Mesenteric fat pad (tissue), 1 donor: ENCODE measurements at regions not wholly inside any gene's neighbourhood (a gene's known extent, or its start where the extent isn't known, plus 50 kb on each side); places are given as distances from the start of the nearest gene placed in this dataset.

Source experiments
- DNase-seq: peaks from one replicate; pipeline ENCODE4 v3.0.0-alpha.2; 2020; ENCODE audit warnings: low spot score
- donor health status: DM: yes; HTN: yes; CAD: no.

DNA sequence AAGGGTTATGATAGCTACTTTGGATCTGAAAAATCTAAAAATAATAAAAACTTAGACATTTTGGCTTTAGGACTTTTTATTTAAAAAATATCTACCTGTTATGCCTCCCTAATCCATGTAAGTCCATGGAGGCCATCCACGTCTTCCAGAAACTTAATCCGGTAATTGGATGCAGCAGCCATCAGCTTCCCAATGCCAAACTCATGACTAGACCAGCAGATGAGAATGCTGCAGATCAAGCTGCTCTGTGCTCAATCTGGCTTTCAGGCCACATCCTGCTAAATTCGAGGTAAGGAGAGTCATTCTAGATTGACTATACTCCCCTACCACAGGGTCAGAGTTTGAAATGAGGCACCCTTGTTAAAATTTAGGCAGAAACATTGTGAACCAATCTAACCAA is 168.5 kb upstream of the TCERG1L start:
- DNase-seq, result no peak

DNA sequence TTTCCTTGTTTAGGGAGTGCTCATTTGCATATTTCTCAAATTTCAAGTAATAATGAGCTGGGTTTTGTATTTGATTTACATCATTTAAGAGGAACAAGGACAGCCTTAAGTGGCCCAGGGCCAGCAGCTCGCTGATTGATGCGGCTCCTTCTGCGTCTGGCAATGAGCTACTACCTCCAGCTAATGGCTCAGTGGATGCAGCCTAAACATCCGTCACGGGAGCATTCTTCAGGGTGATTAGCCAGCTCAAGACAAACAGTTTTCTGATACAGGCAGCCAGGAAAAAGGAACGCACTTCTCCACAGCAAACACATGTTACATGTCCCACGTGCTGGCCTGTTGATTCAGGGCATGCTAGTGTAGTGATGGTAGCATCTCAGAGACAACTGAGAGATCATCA is 169.3 kb upstream of the TCERG1L start:
- no peak for DNase-seq

DNA sequence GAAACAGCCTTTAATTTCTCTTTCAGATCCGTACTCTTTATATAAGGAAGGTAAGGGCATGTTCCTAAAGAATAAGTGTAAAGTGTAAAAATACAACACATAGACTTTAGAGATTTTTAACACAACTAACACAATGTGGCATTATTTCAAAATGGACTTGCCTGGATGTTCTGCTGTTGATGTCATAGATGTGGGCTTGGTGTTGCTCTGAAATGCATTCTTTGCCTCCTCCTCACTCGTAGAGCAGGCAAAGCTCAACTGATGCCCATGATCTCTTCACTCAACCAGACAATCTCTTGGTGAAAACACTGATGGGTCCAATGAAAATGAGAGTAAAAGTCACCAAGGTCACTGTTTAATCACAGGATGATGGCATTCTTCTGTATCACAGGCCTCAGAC is 174.2 kb upstream of the TCERG1L start:
- DNase-seq, result no peak

DNA sequence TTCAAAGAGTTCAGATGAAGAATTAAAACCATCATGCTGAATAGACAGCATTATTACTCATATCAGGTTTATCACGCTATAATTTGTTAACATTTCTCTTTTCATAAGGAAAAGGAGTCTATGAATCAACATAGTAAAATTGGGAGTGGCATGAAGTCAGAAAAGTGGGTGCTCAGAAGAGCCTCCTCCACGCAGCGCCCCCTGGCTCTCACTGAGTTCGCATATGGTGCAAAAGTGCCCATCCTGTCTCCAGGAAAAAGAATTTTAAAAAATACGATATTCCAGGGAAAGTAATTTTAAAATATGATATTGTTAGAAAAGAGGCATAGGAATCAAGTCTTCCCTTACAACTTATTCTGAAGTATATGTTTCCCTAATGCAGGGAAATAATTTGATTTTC is 176.3 kb upstream of the TCERG1L start:
- no peak for DNase-seq

DNA sequence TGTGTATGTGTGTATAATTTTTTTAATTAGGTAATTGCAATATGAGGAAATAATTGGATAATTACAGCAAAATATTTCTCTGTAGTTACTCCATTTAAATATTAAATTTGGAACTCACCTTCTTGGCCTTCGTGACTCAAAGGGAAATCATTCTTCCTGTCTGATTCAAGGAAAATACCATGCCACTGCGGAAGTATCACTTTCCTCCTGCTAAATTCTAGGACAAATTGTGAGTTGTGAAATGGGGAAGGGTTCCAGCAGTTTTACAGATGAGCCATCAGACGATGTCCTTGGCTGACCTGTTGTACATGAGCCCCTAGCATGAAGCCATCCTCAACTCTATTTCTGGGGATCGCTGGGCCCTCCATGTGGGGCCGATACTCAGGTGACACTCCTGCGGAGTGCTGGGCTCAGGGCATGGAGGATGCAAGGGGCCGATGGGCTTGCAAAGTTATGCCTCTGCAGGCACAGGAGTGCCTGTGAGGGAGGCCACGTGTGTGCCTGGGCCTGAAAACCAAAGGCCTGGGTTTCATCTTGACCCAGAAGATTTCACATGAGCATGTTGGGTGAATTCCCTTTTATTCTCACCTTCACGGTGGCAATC is 179.6 kb upstream of the TCERG1L start:
- DNase-seq, result no peak

DNA sequence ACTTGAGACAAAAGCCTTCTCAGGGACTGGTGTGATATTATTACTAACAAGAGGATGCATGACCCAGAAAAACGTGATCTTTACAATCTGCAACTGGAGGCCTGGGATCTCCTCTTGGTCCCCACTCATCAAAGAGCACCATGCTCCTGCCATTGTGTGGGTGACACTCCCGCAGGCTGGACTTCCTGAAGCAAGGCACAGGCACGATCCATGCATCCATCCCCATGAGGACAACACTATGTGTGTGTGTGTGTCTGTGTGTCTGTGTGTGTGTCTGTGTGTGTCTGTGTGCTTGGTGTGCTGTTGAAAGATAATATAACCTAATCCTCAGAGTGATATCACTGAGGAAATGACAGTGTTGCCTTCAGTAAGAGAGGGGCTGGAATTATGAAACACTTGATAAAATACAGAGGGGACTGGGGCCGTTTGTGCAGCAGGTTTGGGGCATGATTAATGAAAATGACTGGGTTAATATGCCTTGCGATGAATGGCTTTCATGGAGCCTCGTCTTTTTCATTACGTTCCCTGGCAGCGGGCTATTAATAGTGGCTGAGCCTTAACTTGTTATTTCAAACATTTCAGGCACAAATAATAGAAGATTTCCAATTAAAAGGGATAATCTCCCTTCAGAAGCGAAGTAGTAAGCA is 180.8 kb upstream of the TCERG1L start:
- DNase-seq, result no peak

DNA sequence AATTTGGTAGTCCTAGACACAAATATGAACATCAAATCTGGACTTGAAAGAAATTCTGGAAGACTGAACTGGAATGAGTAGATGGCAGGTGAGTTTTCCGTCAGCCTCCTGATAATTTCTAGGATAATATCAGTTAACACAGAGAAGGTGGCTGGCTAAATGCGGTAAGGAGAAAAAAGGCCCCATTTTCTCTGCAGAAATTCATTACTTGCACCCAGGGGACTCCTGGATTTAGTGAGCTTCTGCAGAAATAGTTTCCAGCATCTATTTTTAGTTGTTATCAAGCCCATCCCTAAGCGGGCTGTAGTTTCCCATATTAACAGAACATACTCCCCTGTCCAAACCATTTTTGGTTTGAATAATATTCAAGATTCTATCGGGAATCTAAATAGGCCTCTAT is 181.9 kb upstream of the TCERG1L start:
- DNase-seq, result no peak

DNA sequence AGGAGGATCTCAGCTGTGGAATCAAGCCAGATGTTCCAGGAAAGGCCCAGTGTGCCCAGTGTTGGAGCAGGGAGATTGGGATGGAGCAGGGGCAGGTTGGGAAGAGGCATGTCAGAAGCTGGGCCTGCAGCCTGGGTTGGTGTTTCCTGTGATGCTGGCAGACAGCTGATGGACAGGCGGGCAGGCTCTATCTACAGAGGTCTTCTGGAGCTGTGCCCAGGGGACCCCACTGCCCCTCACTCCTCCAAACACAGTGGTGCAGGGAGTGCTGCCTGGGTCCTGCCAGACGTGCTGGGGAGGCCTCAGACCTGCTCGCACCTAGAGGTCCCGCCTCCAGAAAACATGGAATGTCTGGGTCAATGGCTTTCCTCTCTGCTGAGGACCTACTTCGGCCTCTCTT is 182.9 kb upstream of the TCERG1L start:
- DNase-seq, result no peak

DNA sequence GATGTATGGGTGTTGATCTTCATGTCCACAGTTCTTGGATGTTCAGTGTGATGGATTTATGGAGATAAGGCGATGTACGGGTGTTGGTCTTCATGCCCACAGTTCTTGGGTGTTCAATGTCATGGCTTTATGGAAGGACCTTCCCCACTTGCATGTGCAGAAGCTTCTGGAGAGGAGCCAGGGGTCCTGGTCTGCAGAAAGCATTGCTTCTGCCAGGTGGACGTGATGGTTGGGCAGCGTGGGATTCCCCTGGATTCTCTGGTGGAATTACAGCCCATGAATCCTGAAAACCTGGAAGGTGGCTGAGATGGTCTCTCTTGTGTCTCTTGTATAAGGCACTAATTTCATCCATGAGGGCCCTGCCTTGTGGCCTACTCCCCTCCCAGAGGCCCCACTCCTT is 183.7 kb upstream of the TCERG1L start:
- no peak for DNase-seq

DNA sequence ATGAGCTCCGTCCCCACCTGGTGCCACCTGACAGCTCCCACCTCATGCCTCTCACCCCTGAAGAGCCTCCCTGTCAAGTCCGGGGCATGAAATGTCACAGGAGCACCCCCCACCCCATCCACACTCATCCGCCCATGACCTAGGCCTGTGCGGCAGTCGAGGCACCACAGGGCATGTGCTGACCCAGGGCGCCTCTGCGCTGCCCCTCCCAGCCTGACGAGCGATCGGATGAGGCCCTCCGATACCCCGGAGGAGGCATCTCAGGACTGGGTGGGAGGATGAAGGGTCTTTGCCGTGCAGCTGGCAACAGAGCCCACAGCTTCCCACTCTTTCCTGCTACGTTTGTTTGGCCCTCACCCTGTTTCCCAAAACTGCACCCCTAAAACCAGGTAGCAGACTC is 184.4 kb upstream of the TCERG1L start:
- DNase-seq, result no peak

DNA sequence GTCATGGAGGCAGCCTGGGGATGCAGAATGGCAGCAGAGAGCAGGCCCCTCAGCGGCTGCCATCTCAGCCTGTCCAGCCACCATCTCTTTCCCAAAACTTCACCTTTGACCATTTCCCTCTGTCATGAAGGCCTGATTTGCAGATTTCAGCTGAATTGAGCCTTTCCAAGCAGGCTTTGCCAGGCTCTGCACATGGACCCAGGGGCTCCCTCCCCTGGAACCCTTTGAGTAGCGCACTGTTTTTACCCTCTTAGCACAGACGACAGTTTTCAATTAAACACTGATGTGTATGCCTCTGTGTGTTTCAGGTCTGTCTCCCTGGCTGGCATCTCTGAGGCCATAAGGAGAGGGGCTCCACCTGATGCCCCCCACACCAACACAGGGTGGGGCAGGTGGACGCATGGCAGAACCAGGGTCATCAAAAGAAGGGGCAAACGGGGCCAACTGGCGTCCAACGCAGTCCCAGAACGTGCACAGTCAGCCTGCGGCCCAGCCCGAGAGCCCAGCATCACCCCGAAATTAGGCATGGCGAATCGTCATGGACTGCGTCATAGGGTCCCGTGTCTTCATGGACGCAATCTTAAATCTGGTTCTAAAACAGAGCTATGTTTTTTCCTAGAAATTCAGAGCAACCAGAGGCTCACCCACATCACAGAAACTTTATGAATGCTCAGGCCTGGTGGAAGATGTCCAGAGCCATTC is 185.0 kb upstream of the TCERG1L start:
- no peak for DNase-seq

DNA sequence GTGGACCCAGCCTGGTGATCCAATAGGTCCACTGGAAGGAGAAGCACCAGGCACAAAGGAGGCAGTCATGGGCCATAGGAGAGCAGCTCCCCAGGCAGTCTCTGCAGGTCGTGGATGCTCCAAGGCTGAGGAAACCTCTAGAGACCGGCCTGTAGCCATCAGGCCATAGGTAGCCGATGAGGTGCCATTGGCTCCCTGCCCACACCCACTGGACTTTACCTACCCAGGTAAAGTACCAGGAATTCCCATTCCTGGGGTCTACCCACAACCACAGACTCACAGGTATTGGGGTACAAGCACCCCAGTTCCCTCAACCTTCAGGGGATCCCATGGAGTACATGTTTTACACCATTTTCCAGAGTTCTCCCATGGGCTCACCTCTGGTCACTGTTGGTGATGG is 188.0 kb upstream of the TCERG1L start:
- no peak for DNase-seq

DNA sequence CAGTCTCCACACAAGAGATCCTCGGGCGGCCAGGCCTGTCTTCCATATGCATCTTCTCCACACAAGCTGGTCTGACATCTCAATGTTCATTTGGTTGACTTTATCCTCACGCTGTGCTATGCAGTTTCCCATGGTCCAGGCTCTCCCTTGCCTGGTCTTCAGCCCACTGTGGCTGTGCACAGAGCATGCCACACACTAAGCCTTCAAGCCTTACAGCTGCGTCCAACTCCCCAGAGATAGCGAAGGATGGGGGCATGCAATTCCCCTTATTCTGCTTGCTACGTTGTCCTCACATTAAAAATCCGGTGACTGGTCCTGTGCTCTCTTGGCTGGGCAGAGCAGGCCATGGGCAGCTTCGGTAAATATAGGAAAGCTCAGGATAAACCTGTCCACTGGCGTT is 188.7 kb upstream of the TCERG1L start:
- no peak for DNase-seq

DNA sequence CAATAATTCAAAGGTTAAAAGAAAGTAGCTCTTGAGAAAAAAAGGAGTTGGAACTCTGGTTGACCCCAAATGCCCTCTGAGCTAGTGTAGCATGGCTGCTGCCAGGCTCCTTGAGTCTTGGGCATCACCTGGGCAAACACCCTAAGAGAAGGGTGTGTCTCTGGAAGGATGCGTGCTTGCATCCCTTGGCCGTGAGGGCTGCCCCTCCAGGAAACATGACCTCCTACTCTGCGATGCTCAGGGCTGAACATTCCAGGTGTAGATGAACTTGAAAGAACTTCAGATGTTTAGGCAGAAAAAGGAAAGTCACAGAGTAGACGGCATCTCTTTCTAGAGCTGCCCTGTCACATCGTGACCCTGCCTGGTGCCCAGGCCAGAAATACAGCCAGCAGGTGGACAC is 189.4 kb upstream of the TCERG1L start:
- no peak for DNase-seq

DNA sequence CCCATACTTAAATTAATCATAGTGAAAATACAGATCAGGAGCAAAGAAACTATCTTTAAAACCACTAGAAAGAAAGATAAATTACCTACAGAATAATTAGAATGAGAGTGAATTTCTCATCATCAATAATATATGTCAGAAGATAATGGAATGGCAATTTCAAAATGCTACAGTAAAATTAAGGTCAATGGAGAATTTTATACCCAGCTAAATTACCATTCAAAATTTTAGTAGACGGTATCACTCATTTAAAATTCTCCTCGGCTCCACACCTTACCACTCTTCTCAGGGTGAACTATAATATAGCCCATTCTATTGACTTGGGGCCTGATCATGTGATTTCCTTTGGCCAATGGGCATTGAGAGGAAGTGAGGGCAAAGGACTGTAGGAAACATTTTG is 192.5 kb upstream of the TCERG1L start:
- no peak for DNase-seq

DNA sequence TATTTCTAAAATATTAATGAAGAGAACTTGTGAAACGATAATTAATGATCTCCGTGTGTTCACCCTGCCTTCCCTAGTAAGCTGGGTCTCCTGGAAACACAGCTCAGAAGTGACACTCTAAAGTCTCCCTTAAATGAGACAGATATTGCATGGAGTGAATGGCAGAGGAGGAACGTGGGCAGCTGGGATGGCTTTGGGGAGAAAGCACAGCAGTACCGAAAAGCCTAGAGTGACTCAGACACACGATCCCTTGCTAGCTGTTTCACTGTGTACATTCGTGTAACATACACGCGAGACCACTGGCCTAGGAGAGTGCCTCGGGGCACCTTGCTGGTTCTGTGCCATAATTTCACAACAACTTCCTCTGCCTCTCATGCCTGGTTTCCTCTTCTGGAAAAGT is 199.9 kb upstream of the TCERG1L start:
- DNase-seq, result no peak

DNA sequence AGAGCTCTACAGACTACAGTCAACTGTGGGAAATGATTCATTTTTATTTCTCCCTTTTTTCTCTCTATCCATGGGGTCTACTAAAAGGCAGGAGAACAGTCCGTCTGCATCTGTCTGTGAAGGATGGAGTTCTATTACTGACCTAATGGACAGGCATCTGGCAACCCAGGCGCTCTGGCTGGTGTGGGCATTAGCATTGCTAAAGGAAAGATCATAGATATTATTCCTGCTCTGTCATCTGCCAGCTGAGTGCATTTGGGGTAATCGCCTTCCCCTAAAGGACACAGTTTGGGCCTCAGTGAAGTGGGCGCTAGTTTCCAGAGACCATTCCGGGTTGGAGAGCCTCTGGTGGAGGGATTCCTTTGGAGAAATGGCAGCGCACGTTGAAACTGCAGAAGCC is 201.3 kb upstream of the TCERG1L start:
- no peak for DNase-seq

DNA sequence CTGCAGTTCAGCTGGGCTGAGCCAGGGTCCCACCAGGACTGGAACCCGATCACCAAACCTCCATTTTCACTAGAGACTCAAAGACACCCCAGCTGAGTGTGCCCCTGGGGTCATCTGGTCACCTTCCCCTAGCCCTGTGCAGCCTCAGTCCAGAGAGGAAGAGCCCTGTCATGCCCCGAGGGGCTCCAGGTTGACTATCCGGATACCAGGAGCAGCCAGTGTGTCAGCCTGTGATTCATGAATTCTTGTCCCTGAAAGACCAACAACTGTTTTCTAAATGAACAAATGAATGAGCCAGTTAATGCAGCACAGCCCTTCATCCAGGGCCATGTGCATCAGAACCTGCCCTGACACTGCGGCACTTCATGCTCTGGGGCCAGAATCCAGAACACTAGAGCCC is 201.9 kb upstream of the TCERG1L start:
- DNase-seq, result no peak

DNA sequence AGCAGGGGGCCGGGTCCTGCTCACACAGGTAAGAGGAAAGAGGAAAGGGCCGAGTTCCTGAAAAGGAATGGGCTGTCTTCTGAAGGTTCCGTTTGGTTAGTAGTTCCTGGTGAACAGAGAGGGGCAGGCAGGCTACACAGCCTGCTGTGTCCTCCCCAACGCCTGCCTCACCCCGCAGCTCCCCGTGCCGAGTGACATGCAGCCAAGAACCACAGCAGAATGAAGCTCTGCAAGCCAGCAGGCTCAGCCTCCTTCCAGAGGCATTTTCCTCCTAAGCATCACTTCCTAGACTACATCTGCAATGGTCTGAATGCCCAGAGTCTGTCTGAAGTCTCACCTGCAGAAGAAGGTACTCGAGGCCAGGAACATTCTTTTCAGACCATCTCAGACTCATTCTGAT is 202.4 kb upstream of the TCERG1L start:
- no peak for DNase-seq

DNA sequence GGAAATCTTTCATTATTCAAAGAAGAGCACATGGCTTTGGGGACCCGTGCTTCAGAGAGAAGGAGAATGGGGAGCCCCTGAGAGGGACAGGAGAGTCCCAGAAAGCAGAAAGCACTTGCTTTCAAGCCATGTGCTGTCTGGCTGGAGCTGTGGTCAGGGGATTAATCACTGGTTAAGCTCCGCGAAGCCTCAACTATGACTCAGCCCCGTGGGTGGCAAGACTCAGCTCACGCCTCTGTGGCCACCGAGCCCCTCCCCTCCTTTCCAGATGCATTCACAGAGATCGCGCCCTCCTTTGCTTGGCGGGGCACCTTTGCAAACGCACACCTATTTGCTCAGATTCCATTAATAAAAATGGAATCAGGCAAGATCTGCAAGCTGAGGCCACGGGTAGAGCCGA is 202.9 kb upstream of the TCERG1L start:
- DNase-seq, result no peak

DNA sequence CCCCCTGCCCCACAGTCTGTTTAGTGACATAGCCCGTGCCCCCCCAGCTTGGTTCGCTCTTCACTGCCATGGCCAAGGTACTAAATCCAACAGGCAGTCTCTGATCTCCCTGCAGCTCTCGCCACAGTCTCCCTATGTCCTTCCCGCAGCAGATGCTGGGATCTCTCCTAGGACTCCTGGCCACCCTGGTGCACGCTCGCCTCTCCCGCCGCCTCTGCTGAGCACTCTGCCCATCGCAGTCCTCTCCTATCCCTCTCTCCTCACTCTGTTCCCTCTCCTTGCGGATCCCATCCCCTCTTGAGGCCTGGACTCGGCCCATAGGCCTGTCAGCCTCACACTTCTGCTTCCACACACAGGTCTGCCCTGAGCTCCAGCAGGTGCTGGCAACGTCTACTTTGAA is 204.8 kb upstream of the TCERG1L start:
- DNase-seq, result no peak

DNA sequence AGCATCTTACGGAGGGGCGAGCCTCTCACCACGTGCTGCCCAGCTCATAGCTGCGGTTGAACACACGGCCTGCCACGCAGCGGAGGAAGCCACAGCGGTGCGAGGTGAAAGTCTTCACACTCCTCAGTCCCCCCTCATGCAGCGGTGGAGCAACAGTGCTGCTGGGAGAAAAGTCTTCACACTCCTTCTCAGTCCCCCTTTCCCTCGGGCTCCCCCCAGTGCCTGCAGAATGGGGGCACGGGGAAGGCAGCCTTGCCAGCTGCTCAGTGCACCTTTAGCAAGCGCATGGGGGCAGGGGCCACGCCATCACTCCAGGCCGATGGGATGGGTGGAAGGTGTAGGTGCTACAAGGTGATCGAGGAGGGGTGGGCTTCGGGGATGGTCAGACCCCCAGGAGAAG is 206.3 kb upstream of the TCERG1L start:
- no peak for DNase-seq
